Stimulated activated CD4-positive, alpha-beta T cell treated with anti-CD3 and anti-CD28 coated beads, Interleukin-15, amount 100 ng/mL, for 48 hours (primary cell): ENCODE measurements at regions not wholly inside any gene's neighbourhood (a gene's known extent, or its start where the extent isn't known, plus 50 kb on each side); places are given as distances from the start of the nearest gene placed in this dataset.
"Not testable (repeated sequence)": the region's sequence is repeated elsewhere in the genome, so short reads cannot be mapped to it uniquely, and the experiment has no call there.

Source experiments
- DNase-seq, 2 donors: peaks; one replicate each; pipeline ENCODE4 v3.0.0-alpha.2; 2020; ENCODE audit warnings: low read depth in 2 of 2

DNA sequence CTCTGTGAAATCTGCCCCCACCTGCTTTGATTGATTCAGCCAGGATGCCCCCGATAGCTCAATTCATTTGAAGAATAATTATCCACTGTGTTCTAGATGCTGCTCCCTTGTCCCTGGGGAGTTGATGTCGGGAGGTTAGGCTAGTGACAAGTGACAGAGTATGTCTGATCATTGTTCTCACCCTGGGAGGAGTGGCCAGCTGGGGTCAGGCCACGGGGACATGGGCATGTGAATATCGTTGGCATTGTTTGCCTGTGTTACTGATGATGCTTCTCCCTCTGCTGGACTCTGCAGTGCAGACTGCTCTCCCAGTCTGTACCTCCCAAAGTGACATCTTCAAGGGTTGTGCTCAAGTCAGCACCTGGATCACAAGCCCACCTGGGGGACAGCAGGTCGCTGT, 89.9 kb upstream of the C16orf82 start:
- no peak for DNase-seq

DNA sequence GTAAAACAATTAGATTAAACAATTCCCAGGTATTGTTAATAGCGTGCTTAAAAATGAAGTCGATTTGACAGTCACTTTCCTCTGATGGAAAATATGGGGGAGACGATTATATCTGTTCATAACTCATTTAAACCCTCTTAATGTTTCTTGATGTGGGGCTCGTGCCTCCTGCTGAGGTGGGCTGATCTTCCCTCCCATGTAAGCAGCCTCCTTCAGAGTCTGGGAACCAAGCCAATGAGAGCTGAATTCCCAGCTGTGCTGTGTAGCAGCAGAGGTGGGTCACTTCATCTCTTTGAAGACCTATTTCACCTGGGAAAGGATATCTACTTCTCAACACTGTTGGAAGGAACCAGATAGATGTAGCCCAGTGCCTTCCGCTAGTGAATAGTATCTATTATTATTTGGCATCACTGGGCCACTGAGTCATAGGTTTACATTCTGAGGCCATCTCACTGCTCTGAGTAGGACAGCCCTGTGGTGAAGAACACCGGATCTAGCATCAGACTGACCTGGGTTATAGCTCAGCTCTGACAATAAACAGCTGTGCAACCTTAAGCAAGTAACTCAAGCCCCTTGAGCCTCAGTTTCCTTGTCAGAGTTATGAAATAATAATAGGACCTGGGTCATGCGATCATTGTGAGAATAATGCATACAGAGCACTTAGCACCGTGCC, 85.3 kb upstream of the C16orf82 start:
- DNase-seq: no peak

DNA sequence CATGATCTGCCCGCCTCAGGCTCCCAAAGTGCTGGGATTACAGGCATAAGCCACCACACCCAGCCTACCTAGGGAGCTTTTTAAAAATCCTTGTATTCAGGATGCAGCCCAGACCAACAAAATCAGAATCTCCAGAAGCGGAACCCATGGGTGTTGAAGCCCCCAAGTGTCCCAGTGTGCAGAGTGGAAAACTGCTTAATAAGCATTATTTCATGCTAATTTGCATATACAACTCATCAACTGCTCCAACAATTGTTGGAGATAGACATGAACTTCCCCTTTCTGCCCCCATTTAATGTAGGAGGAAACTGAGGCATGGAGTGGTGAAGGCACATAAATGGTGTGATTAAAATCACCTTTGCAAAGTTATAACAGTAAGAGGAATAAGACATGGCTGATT, 84.3 kb upstream of the C16orf82 start:
- no peak for DNase-seq

DNA sequence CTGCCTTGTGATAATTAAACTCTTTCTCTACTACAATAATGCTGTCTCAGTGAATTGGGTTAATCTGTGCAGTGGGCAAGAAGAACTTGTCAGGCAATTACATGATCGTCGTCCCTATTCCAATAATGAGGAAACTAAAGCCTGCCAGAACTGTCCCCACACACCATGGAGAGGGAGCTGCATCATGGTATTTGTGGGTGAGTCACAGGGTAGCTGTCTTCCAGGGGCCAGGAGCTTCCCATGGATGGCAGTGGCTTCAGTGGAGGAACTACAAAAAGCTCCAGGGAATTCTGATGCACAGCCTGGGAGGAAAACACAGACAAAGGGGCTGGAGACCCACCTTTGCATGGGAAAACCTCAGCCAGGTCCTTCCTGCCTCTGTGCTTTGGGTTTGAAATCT, 83.3 kb upstream of the C16orf82 start:
- no peak for DNase-seq

DNA sequence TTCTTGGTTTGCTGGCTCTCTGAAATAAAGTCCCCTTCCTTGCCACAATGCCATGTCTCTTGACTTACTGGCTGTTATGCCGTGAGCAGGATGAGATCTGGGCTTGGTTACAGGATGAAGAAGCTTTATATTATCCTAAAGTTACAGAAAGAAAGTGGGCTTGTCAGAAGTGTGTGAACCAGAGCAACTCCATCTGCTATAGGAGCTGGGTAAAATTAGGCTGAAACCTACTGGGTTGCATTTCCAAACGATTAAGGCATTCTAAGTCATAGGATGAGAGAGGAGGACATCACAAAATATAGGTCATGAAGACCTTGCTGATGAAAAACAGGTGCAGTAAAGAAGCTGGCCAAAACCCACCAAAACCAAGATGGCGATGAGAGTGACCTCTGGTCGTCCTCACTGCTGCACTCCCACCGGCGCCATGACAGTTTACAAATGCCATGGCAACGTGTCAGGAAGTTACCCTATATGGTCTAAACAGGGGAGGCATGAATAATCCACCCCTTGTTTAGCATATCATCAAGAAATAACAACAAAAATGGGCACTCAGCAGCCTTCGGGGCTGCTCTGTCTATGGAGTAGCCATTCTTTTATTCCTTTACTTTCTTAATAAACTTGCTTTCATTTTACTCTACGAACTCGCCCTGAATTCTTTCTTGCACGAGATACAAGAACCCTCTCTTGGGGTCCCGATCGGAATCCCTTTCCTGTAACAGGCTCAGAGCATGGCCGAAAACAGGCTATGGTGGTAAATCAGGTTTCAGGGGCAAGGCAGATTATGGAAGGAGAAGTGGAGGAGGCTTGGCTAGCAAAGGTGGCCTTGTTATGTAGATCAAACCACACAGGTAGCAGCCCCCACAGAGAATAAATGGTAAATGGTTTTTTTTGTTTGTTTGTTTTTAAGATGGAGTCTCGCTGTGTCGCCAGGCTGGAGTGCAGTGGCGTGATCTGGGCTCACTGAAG, 81.3 kb upstream of the C16orf82 start:
- DNase-seq: no peak

DNA sequence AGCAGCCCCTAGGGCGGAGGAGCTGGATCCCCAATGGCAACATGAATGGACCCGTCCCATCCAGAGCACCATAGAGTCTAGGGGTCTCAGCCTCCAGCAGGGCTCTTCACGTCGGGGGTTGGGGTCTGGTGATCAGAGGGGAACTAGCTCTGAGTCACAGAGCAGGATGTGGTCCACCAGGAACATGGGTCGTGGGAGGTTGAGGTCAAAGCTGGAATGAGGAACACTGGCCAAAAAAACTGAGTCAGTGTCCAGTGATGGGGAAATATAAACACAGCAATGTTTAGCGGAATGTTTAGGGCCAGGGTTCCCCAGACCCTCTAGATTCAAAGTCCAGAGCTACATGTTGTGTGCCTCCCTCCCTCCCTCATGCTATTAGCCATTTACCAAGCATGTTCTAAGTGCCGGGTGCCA, 79.1 kb upstream of the C16orf82 start:
- no peak for DNase-seq

DNA sequence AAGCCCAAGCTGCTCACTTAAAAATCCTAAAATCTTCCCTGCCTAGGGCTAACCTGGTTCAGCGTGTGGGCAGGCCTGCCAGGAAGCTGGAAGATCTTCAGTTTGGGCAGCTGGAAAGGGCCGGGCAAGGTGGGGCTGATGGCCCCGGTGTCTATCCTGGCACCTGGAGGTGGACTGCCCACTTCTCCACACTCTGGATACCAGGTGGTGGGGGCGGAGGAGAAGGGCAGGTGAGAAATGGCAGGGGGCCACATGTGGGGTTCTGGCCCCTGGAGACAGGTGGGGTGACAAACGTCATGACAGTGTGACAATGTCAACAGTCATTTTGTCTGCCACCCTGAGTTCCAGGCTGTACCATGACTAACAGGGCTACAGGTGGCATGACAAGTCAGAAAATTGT, 78.5 kb upstream of the C16orf82 start:
- no peak for DNase-seq

DNA sequence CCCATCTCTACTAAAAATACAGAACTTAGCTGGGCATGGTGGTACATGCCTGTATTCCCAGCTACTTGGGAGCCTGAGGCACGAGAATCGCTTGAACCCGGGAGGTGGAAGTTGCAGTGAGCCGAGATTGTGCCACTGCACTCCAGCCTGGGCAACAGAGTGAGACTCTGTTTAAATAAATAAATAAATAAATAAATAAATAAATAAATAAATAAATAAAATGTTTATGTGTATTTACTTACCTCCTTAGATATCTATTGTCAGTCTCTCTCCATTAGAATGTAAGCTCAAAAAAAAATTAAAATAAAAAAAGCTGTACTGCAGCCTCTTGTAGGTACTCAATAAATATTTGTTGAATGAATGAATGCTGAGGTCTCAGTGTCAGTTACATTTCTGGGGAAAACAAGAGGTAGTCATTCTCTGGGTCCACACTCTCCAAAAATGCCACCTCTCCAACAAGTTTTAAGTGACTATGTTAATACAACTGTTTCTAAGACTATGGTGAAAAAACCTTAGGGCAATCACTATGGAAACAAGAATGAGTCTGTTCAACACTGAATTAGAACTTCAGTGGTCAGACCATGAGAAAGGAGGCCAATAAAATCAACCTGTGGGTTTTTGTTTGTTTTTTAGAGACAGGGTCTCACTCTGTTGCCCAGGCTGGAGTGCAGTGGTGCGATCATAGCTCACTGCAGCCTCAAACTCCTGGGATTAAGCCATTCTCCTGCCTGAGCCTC, 76.2 kb upstream of the C16orf82 start:
- not testable (repeated sequence) for DNase-seq

DNA sequence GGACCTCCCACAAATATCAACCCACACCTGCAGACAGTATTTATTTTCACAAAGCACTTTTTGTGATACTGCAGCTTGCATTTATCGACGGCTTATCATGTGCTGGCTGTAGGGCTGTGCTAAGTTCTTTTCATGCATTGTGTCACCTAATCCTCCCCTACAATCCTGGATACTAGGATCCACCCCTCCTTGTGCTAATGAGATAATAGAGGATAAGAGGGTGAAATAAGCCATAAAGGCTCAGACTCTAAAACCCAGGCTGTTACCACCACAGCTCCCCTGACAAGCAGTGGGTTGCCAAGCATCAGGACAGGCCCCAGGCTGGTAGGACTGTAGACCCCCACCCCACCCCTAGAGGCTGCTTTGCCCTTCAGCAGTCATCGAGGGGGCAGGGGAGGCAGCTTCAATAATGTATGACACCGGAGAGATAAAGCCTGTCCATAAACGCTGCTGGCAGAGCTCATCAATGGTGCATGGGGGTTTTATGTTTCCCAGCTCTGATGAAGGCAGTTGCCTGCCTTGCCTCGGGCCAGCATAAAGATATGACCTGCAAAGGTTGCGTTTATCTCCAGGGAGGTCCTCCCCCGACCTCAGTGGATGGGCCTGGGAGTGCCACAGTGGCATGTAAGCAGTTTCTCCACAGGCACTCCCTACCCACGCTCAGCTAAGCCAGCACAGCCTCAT, 73.9 kb upstream of the C16orf82 start:
- DNase-seq: no peak

DNA sequence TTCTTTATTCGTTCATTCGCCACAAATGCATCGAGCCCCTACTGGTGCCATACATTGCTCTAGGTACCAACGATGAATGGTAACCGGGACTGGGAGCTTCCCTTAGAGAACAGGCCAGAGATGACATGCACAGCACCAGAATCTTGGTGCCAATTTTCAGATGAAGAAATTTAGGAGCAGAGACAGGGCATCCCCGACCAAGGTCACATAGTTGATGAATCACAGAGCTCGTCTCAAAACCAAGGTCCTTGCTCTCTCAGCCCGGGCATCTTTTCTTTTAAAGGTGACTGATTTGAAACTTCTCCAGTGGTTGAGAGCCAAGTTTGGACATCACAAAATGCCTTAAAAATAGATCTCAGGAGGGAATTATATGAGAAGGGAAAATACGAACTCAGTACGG, 73.2 kb upstream of the C16orf82 start:
- DNase-seq: no peak

DNA sequence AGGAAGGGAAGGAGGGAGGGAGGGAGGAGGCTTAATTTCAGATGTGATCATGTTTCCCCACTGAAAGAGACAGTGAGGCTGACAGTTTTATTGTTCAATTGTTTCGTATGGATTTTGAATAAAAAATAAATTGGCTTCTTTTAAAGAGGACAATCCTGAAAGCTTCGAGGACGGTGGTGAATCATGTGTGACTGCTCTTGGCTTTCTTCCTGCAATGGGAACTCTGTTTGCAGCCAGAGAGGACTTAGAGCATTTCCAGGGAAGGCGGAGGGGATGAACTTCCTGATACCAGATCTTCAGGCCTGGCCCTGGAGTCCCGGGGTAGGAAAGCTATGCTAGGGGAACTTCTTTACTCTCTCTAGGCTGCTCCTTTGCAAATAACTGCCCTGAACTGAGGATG, 72.8 kb upstream of the C16orf82 start:
- DNase-seq: no peak

DNA sequence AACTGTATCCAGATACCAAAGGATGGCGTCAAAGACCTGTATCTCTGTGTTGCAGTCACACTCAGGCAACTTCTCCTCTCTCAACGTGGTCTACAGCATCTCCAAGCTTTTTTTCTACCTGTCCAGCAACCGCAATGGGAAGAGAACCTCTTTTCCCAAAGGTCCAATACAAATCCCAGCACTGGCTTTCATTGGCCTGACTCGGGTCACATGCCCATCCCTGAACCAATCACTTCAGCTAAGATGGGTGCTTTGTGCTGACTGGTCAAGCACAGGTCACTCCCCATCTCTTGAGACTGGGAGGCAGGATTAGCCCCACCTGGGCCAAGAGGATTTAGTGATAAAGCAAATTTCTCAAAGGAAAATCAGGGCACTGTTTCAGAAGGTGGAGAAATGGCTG, 71.2 kb upstream of the C16orf82 start:
- no peak for DNase-seq

DNA sequence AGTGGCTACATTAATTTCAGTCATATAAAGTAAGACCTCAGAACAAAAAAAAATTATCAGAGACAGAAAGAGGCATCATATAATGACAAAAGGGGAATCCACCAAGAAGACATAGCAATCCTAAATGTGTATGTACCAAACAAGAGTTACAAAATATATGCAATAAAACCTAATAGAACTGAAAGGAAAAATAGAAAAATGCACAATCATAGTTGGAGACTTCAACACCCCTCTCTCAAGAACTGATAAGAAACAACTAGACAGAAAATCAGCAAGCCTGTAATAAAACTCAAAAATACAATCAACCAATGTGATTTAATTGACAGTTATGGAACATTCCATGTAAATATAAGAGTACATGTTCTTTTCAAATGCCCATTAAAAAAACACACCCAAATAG, 61.3 kb upstream of the C16orf82 start:
- DNase-seq: no peak
